Right lobe of liver (tissue), 6 donors: ENCODE measurements at regions not wholly inside any gene's neighbourhood (a gene's known extent, or its start where the extent isn't known, plus 50 kb on each side); places are given as distances from the start of the nearest gene placed in this dataset.

Experiments used
- ATAC-seq, 4 donors: fragments of 200-7000 bp; cut with Tn5 transposase; one replicate each; pipeline ENCODE4 v1.9.1; 2020; ENCODE audit warnings: mild to moderate bottlenecking in 4 of 4, moderate library complexity in 4 of 4
- DNase-seq, 3 donors: peaks; one replicate each; pipeline ENCODE4 v3.0.0-alpha.2; 2020
- H3K27ac ChIP-seq, 3 donors: fragments of 200-600 bp; one replicate each; pipeline ENCODE4 v1.8.0; 2022
- H3K27me3 ChIP-seq, 2 donors: fragments of 200-600 bp; one replicate each; pipeline ENCODE4 v1.8.0; 2022
- H3K36me3 ChIP-seq, 4 donors: fragments of 200-600 bp; sonication (generic) in 1 of 4; one replicate each; pipeline versions ENCODE4 v1.5.1 to v1.8.0; 2017 to 2022; ENCODE audit warnings: control low read depth in 1 of 4
- H3K4me1 ChIP-seq, 4 donors: fragments of 200-600 bp; sonication (generic) in 1 of 4; one replicate each; pipeline versions ENCODE4 v1.5.1 to v1.8.0; 2017 to 2022; ENCODE audit warnings: control low read depth in 1 of 4
- H3K4me3 ChIP-seq, 3 donors: fragments of 200-600 bp; one replicate each; pipeline ENCODE4 v1.8.0; 2022
- H3K9me3 ChIP-seq, 4 donors: fragments of 200-600 bp; sonication (generic) in 1 of 4; one replicate each; pipeline versions ENCODE4 v1.5.1 to v1.8.0; 2017 to 2022; ENCODE audit warnings: control low read depth in 1 of 4
- POLR2A ChIP-seq: fragments of 450-650 bp; IDR thresholded peaks from one replicate; pipeline ENCODE4 v1.6.1; 2017; ENCODE audit warnings: antibody characterized with exemption, mild to moderate bottlenecking
- WGBS: methylation state at CpG from one replicate; pipeline ENCODE4 v1.1.6; 2018; ENCODE audit warnings: low coverage, low lambda C conversion rate; ENCODE audit not compliant: insufficient coverage; ENCODE audit errors: missing lambda C conversion rate; 5-methylcytosine and 5-hydroxymethylcytosine counted together
- intact Hi-C, 2 donors: fragments of 100-400 bp; cut with DNase I; formaldehyde crosslinking; loops; one replicate each; pipeline versions ENCODE4 v1.11.2 to v1.14.1; 2022
- TF ChIP-seq, protein P1 (sequence below), 4 donors: fragments of 200-600 bp in 3 of 4; fragments of 450-650 bp in 1 of 4; IDR thresholded peaks; one replicate each; pipeline versions ENCODE4 v1.5.1 to v1.8.0; 2016 to 2022; ENCODE audit warnings: antibody characterized with exemption in 4 of 4, mild to moderate bottlenecking in 2 of 4
- donor health status: DM: no; HTN: yes; CAD: no.
- donor health status: DM: no; HTN: no; CAD: no.
- donor health status: DM: no; HTN: no; CAD: no.
- donor health status: DM: no; HTN: yes; CAD: no.
- donor health status: DM: no; HTN: yes; CAD: no.

DNA sequence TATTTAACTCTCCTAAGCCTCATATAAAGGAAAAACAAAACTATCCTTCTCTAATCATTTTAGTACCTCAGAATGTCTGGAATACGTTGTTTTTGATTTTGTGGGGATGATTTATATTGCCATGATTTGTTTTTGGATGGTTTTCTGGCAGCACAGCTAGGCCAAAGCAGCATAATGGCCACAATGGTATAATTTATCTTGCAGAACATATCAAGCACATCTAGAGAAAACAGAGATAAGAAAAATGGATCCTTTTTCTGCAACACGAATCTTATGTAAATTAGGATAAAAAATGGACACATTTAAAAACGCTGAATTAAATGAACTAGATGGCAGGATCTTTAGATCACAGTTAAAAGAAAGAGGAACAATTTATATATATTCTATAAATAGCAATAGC is 269.9 kb upstream of the FAT4 start:
- no peaks in the 10 kb centered on the region for H3K9me3 ChIP-seq
- no peaks in the 10 kb centered on the region for H3K36me3 ChIP-seq
- no peak overlapping the region for H3K4me3 ChIP-seq
- H3K27me3 ChIP-seq: no peaks in the 10 kb centered on the region
- no peaks in the 10 kb centered on the region for H3K4me1 ChIP-seq
- DNase-seq: no peak
- TF ChIP-seq, protein P1, sequence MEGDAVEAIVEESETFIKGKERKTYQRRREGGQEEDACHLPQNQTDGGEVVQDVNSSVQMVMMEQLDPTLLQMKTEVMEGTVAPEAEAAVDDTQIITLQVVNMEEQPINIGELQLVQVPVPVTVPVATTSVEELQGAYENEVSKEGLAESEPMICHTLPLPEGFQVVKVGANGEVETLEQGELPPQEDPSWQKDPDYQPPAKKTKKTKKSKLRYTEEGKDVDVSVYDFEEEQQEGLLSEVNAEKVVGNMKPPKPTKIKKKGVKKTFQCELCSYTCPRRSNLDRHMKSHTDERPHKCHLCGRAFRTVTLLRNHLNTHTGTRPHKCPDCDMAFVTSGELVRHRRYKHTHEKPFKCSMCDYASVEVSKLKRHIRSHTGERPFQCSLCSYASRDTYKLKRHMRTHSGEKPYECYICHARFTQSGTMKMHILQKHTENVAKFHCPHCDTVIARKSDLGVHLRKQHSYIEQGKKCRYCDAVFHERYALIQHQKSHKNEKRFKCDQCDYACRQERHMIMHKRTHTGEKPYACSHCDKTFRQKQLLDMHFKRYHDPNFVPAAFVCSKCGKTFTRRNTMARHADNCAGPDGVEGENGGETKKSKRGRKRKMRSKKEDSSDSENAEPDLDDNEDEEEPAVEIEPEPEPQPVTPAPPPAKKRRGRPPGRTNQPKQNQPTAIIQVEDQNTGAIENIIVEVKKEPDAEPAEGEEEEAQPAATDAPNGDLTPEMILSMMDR (IDR thresholded peaks at IDR 0.05): no peak
- TF ChIP-seq POLR2A: no peak
- 37% methylated on average over 3 of the region's 3 CpGs for WGBS
- intact Hi-C loops: no loop called here
- no peak overlapping the region for H3K27ac ChIP-seq
- no peak for ATAC-seq

- intact Hi-C loops: no loop called here
- no peak for ATAC-seq
- DNase-seq: no peak
- 54% methylated on average over 3 of the region's 3 CpGs for WGBS
- TF ChIP-seq, protein P1 (IDR thresholded peaks at IDR 0.05): no peak
- no peak for TF ChIP-seq POLR2A
- no peaks in the 10 kb centered on the region for H3K9me3 ChIP-seq
- H3K4me3 ChIP-seq: no peak overlapping the region
- H3K27me3 ChIP-seq: no peaks in the 10 kb centered on the region
- H3K36me3 ChIP-seq: no peaks in the 10 kb centered on the region
- H3K4me1 ChIP-seq: no peaks in the 10 kb centered on the region
- no peak overlapping the region for H3K27ac ChIP-seq
These were observed 271.3 kb upstream of the FAT4 start for GRCh38 chr4:125043486-125043885.

- DNase-seq: no peak
- WGBS: 79% methylated on average over 3 of the region's 3 CpGs
- TF ChIP-seq, protein P1 (IDR thresholded peaks at IDR 0.05): no peak
- TF ChIP-seq POLR2A: no peak
- H3K27me3 ChIP-seq: no peaks in the 10 kb centered on the region
- ATAC-seq: no peak
- H3K36me3 ChIP-seq: no peaks in the 10 kb centered on the region
- H3K9me3 ChIP-seq: no peaks in the 10 kb centered on the region
- no peak overlapping the region for H3K27ac ChIP-seq
- H3K4me3 ChIP-seq: no peak overlapping the region
- intact Hi-C loops: no loop called here
- no peaks in the 10 kb centered on the region for H3K4me1 ChIP-seq
These were observed 272.7 kb upstream of the FAT4 start for GRCh38 chr4:125042041-125042440.

DNA sequence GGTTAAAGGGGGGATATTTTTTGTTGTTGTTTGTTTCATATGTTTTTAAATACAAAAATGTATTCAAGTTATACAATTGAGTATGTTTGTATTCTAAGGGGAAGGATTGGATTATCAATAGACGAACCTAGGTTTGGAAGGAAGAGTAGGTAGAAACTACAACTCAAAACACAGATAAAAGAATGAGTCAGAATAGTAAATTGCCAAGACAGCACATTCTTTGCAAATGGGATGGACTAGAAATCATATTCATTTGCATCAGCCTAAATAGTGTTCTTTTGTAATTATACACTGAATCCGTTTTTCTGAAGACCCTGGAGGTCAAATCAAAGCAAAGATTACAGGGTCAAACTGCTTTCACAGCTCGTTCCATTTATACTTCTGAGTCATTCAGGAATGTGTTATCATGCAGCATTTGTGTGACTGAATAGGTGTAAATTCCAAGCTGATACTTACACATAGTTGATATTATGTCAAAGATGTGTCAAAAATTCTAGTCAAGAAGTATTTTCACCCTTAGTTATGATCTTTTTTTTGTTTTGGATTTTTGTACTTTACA is 273.3 kb upstream of the FAT4 start:
- intact Hi-C loops: no loop called here
- ATAC-seq (no peak), DNase-seq (no peak)
- no peaks in the 10 kb centered on the region for H3K4me1 ChIP-seq
- H3K9me3 ChIP-seq: no peaks in the 10 kb centered on the region
- H3K27ac ChIP-seq: no peak overlapping the region
- no peak overlapping the region for H3K4me3 ChIP-seq
- 18% methylated on average over 3 of the region's 3 CpGs for WGBS
- no peaks in the 10 kb centered on the region for H3K27me3 ChIP-seq
- TF ChIP-seq, protein P1 (IDR thresholded peaks at IDR 0.05): no peak
- TF ChIP-seq POLR2A: no peak
- no peaks in the 10 kb centered on the region for H3K36me3 ChIP-seq

- DNase-seq: no peak
- 63% methylated on average over 5 of the region's 5 CpGs for WGBS
- H3K4me3 ChIP-seq: no peak overlapping the region
These were observed 275.2 kb upstream of the FAT4 start for GRCh38 chr4:125039550-125039949.

More at GRCh38 chr4:125039550-125039949, 275.2 kb upstream of the FAT4 start:
- no peaks in the 10 kb centered on the region for H3K4me1 ChIP-seq
- H3K9me3 ChIP-seq: no peaks in the 10 kb centered on the region
- TF ChIP-seq POLR2A: no peak
- TF ChIP-seq, protein P1 (IDR thresholded peaks at IDR 0.05): no peak
- intact Hi-C loops: no loop called here
- no peak for ATAC-seq
- H3K27ac ChIP-seq: no peak overlapping the region
- H3K36me3 ChIP-seq: no peaks in the 10 kb centered on the region
- no peaks in the 10 kb centered on the region for H3K27me3 ChIP-seq
